ENCODE measurements at regions not wholly inside any gene's neighbourhood (a gene's known extent, or its start where the extent isn't known, plus 50 kb on each side); places are given as distances from the start of the nearest gene placed in this dataset.
"Not testable (repeated sequence)": the region's sequence is repeated elsewhere in the genome, so short reads cannot be mapped to it uniquely, and the experiment has no call there.

GRCh38 chr16:22688930-22689329 is 125.0 kb upstream of the HS3ST2 start:
- DNase-seq: no peak
- TF ChIP-seq POLR2A (IDR thresholded peaks at IDR 0.05; ENCODE audit: low read length) (no peak), GATA1 (IDR thresholded peaks at IDR 0.05; ENCODE audit: low read depth, low read length) (no peak)

- TF ChIP-seq POLR2A (IDR thresholded peaks at IDR 0.05; ENCODE audit: low read length): no peak
- TF ChIP-seq GATA1 (IDR thresholded peaks at IDR 0.05; ENCODE audit: low read depth, low read length): no peak
- DNase-seq: no peak
These were observed 122.6 kb upstream of the HS3ST2 start for GRCh38 chr16:22691335-22691734.

- TF ChIP-seq POLR2A (IDR thresholded peaks at IDR 0.05; ENCODE audit: low read length) (no peak), GATA1 (IDR thresholded peaks at IDR 0.05; ENCODE audit: low read depth, low read length) (no peak)
- no peak for DNase-seq
These were observed 121.9 kb upstream of the HS3ST2 start for GRCh38 chr16:22692034-22692433.

DNA sequence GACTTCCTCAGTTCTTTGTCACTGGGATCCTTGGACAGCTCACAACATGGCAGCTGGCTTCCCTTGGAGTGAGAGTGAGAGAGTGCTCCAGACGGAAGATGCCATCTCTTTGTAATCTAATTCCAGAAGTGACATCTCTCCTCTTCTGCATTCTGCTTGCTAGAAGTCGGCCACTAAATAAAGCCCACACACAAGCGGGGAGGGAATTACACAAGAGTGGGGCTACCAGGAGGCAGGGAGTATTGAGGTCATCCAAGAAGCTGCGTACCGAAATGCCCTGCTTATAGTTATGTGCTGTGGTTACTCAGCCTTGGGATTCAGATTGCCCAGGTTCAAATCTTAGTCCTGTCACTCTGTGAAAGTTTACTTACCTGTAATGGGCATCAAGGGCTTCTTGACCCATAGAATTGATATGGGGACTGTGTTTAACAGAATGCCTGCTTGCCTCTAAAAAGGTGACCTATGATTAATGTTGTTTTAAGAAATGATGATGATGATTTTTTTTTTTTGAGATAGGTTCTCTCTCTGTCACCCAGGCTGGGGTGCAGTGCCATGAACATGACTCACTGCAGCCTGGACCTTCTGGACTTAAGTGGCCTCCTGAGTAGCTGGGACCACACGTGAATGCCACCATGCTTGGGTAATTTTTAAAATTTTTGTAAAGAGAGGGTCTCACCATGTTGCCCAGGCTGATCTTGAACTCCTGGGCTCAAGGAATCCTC is 120.9 kb upstream of the HS3ST2 start:
- no peak for TF ChIP-seq GATA1 (IDR thresholded peaks at IDR 0.05; ENCODE audit: low read depth, low read length)
- TF ChIP-seq POLR2A (IDR thresholded peaks at IDR 0.05; ENCODE audit: low read length): no peak
- no peak for DNase-seq

GRCh38 chr16:22693638-22694340 is 120.2 kb upstream of the HS3ST2 start:
- no peak for DNase-seq
- no peak for TF ChIP-seq POLR2A (IDR thresholded peaks at IDR 0.05; ENCODE audit: low read length)
- TF ChIP-seq GATA1 (IDR thresholded peaks at IDR 0.05; ENCODE audit: low read depth, low read length): no peak

DNA sequence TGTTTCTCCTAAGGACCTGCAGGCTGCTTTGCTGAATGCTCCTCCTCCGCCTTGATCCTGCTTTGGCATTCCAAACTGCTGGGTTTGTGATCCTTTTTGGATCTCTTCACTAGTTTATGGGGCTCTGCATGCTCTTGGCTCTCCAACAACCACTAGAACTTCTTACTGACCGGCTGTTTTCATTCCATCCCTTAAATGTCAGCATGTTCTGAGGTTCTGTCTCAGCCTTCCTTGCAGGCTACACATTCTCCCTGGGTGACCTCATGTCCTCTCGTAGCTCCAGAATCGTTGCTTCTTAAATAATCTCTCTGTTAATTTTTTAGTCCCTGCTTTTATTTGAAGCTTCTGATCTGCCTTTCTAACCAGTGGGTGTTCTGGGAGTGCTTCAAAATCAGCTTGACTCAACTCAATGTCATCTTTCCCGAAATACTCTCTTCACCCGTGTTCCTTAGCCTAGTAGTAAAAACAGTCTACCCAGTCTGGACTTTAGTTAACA is 119.0 kb upstream of the HS3ST2 start:
- DNase-seq: no peak
- no peak for TF ChIP-seq GATA1 (IDR thresholded peaks at IDR 0.05; ENCODE audit: low read depth, low read length)
- TF ChIP-seq POLR2A (IDR thresholded peaks at IDR 0.05; ENCODE audit: low read length): no peak

- not testable (repeated sequence) for DNase-seq
These were observed 118.2 kb upstream of the HS3ST2 start for GRCh38 chr16:22695773-22696172.

GRCh38 chr16:22699356-22699755 is 114.6 kb upstream of the HS3ST2 start:
- DNase-seq: no peak
- TF ChIP-seq GATA1 (IDR thresholded peaks at IDR 0.05; ENCODE audit: low read depth, low read length): no peak
- TF ChIP-seq POLR2A (IDR thresholded peaks at IDR 0.05; ENCODE audit: low read length): no peak

- TF ChIP-seq GATA1 (IDR thresholded peaks at IDR 0.05; ENCODE audit: low read depth, low read length) (no peak), POLR2A (IDR thresholded peaks at IDR 0.05; ENCODE audit: low read length) (no peak)
These were observed 108.2 kb upstream of the HS3ST2 start for GRCh38 chr16:22705799-22706198.

GRCh38 chr16:22710326-22710725 is 103.6 kb upstream of the HS3ST2 start:
- no peak for TF ChIP-seq POLR2A (IDR thresholded peaks at IDR 0.05; ENCODE audit: low read length)
- no peak for TF ChIP-seq GATA1 (IDR thresholded peaks at IDR 0.05; ENCODE audit: low read depth, low read length)
- no peak for DNase-seq

More at GRCh38 chr16:22705799-22706198, 108.2 kb upstream of the HS3ST2 start:
- no peak for DNase-seq

DNA sequence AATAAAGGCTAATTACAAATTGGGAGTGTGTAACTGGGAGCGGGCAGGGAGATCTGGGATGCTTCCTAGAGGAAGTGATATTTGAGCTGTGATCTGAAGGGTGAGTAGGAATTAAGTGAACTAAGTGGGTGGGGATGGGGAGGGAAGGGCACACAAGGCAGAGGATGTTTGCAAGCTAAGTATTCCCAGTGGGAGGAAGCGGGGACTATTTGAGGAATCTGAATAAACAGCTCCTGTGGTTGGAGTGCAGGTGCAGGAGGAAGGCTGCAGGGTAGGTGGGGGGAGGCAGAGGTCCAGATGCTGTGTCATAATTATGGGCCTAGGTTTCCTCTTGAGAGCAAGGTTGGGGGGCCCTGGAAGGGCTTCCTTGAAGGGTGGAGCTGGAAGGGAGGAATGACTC is 102.1 kb upstream of the HS3ST2 start:
- TF ChIP-seq POLR2A (IDR thresholded peaks at IDR 0.05; ENCODE audit: low read length): no peak
- TF ChIP-seq GATA1 (IDR thresholded peaks at IDR 0.05; ENCODE audit: low read depth, low read length): no peak
- DNase-seq: no peak

DNA sequence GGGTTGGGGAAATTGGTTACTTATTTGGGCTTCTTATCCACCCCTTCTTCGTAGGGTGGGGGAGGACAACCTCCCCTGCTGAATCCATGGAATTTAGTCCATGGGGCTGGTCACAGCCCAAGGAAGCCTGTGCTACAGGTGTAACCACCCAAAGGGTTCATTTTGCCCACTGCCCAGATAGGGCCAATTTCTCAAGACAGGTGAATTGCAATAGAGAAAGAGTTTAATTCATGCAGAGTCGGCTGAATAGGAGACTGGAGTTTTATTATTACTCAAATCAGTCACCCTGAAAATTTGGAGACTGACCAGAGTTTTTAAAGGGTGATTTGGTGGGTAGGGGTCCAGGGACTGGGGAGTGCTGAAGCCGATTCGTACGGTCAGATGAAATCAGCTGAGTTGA is 101.5 kb upstream of the HS3ST2 start:
- TF ChIP-seq POLR2A (IDR thresholded peaks at IDR 0.05; ENCODE audit: low read length) (no peak), GATA1 (IDR thresholded peaks at IDR 0.05; ENCODE audit: low read depth, low read length) (no peak)
- no peak for DNase-seq

DNA sequence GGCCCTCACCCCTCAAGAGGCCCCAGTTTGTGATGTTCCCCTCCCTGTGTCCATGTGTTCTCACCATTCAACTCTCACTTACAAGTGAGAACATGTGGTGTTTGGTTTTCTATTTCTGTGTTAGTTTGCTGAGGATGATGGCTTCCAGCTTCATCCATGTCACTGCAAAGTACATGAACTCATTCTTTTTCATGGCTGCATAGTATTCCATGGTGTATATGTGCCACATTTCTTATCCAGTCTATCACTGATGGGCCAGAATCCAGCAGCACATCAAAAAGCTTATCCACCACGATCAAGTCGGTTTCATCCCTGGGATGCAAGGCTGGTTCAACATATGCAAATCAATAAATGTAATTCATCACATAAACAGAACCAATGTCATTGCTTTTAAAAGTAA is 95.4 kb upstream of the HS3ST2 start:
- DNase-seq: not testable (repeated sequence)

GRCh38 chr16:22719945-22720344 is 94.0 kb upstream of the HS3ST2 start:
- DNase-seq: no peak
- TF ChIP-seq POLR2A (IDR thresholded peaks at IDR 0.05; ENCODE audit: low read length) (no peak), GATA1 (IDR thresholded peaks at IDR 0.05; ENCODE audit: low read depth, low read length) (no peak)

GRCh38 chr16:22721511-22722100 is 92.4 kb upstream of the HS3ST2 start:
- DNase-seq: no peak

DNA sequence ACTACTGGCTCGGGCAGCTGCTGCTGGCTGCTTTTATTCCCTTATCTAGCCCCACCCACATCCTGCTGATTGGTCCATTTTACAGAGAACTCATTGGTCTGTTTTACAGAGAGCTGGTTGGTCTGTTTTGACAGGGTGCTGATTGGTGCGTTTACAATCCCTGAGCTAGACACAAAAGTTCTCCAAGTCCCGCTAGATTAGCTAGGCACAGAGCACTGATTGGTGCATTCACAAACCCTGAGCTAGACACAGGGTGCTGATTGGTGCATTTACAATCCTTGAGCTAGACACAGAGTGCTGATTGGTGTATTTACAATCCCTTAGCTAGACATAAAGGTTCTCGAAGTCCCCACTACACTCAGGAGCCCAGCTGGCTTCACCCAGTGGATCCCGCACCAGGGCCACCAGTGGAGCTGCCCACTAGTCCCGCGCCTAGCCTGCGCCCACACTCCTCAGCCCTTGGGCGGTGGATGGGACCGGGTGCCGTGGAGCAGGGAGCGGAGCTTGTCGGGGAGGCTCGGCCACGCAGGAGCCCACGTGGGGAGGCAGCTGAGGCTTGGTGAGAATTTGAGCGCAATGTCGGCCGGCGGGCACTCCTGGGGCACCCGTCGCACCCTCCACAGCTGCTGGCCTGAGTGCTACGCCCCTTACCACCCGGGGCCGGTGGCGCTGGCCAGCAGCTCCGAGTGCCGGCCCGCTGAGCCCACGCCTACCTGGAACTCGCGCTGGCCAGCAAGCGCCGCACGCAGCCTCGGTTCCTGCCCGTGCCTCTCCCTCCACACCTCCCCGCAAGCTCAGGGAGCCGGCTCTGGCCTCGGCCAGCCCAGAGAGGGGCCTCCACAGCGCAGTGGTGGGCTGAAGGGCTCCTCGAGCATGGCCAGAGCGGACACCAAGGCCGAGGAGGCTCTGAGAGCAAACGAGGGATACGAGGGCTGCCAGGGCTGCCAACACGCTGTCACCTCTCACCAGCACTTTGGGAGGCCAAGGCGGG is 91.1 kb upstream of the HS3ST2 start:
- DNase-seq: not testable (repeated sequence)

More at GRCh38 chr16:22721511-22722100, 92.4 kb upstream of the HS3ST2 start:
- TF ChIP-seq POLR2A (IDR thresholded peaks at IDR 0.05; ENCODE audit: low read length): no peak
- no peak for TF ChIP-seq GATA1 (IDR thresholded peaks at IDR 0.05; ENCODE audit: low read depth, low read length)
